HK-2 (cell line): ENCODE measurements at regions not wholly inside any gene's neighbourhood (a gene's known extent, or its start where the extent isn't known, plus 50 kb on each side); places are given as distances from the start of the nearest gene placed in this dataset.
A peak's percentile ranks its signal among the peaks of the same experiment; 100 is the strongest.

ENCODE experiments used
- DNase-seq: peaks from one replicate; pipeline ENCODE4 v3.0.0-alpha.2; 2018; ENCODE audit not compliant: unreplicated experiment

DNA sequence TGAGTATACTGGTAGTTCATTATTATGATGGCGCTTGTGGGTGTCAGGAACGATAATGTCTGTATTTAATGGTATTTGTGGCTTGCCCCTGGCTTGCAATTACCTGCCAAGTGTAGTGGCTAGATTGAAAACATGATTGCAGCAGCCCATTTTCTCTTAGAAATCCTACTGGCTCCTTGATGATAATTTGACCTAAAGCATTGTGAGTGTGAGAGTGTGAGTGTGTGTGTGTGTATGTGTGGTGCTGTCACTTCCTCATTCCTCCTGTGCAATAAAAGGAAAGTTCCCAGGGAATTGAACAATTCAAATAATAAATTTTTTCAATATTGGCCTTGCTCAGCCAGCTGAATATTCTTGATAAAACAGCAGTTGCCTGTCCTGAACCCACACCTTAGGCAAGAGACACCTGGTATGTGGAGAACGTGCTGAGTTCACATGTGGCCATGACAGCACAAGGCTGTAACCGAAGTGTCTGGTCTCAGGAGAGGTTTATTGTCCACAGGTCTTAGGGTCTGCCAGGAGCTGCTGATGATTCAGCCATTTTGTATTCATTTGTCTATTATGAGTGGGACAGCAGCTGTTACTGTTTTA lies 193.3 kb downstream of the CD47 start:
- no peak for DNase-seq

DNA sequence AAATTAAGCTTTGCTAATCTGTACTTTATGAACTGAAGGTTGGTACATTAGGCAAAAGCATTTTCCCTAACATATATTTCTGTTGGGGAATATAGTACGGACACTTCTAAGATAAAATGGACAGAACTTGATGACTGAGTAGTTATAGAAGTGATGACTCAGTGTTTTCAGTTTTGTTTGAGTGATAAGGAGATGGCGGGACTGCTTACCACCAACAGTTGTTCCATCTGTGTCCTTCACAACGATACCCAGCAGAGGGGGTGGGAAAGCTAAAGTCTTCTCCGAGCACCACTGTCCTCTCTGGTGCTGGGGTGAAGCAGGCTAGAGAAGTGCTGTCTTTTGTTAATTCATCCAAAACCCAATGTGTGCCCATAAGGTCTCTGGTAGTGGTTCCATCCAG lies 195.8 kb downstream of the CD47 start:
- no peak for DNase-seq

DNA sequence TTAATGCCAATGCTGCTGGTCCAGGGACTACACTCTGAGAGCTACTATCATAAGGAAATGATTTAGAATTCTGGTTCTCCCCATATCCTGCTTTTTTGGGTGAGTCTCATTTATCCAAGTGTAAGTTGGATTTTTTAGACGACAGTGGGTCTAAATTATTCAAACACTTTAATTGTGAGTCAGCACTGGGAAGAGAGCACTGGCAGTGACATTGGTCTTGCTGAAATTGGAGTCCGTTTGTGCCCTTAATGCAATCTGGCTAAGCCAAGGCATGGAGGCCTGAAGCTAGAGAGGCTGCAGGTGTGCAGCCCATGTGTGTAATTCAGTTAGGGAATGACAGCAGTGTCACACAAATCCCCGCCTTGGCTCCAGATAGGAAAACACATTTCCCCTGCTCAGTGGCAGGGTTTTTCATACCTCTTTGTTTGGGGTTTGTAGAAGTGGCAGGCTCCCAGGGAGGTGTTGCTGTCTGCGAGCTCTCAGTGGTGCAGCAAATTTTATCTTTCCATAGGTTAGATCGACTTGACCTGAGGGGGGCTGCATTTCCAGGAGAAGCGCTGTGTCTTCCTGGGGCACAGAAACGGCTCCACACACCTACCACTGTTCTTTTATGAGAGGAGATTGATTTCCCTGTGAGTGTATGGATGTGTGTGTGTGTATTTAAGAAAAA lies 197.7 kb downstream of the CD47 start:
- DNase-seq: no peak

DNA sequence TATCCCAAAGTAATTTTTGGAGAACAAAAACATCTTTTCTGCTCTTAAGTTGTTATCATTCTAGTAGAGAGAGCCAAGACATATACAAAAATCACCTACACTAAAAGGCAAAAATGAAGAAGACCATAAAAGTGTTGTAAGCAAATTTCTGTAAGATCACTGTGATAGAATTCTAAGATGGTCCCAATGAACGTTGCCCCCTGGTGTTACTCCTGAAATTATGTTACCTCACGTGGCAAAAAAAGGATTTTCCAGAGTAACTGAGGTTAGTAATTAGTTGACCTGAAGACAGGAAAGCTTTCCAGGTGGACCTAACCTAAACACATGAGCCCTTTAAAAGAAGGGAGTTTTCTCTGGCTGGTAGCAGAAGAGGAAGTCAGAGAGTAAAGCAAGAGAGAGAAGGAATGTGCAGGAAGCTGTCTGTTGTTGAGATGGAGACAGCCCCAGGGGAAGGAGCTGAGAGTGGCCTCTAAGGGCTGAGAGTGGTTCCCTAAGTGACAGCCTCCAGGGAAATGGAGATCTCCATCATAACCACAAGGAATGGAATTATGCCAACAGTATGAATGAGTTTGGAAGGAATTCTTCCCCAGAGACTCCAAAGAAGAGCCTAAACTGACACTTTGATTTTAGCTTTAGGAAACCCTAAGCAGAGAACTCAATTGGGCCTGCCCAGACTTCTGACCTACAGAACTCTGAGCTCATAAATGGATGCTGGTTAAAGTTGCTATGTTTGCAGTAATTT lies 205.9 kb downstream of the CD47 start:
- DNase-seq: no peak

DNA sequence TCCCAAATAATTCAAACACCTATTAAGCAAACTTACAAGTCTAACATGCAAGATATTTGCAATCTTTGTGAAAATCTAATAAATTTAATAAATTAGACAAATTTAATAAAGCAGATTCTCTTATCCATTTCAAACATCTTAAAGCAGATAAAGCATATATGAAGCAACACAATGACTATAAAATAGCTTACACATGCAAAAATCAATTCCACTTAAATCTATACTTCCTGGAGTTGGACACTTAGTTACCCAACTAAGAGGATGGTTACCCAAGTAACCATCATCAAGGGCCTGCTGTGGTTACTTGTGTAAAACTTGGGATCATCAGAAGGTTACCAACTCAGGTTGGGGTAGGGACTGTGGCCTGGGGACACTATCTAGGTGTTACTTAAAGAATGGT lies 206.8 kb downstream of the CD47 start:
- no peak for DNase-seq

DNA sequence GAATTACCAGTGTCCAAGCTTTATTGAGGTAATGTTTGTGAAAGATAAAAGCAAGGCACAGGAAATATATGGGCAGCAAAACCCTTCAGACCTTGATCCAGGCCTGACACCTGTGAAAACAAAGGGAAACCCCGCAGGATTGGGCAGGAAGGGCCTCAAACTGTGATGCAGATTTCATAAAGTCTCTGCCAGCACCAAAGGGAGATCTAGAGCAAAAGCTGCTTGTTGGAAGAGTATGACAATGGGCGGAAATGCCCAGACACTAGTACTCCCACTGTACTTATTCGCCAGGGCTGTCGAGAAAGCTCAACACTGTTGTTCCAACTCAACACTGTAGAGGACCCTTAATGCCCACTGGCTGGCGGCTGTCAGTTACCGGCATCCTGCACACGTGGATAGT lies 207.9 kb downstream of the CD47 start:
- DNase-seq: no peak

DNA sequence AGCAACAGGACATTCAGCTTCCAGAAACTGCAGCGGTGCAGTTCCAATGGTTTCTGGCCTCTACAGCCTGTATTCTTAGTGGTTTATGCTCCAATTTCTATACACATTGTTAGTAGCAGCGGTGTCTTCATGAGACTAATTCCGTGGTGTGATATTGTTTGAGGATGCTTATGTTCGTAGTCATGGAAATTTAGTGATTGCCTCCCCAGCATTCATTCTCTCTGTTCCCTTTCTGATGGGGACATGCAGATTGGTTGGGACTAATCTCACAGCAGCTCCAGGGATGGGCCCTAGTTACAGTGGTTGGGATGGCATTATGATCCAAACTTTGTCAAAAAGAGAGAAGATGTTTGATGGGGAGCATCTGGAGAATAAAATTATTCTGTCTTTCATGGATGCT lies 208.6 kb downstream of the CD47 start:
- no peak for DNase-seq

DNA sequence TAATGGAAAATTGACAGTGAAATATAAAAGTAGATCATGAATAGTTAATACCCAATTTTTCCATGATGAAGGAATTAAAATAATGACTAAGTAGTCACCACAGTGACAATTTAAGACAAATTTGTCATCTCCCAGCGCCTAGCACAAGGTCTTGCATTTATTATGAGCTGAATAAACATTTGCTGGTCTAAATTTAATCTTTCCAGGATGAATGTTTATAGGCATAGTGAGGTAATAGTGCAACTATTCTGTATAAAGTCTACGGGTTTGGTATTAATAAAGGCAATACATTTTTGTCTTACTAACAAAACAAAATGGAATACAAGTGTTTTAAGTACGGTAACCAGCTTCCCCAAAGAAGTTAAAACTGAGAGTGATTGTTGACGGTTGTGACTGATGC lies 209.3 kb downstream of the CD47 start:
- DNase-seq: no peak

DNA sequence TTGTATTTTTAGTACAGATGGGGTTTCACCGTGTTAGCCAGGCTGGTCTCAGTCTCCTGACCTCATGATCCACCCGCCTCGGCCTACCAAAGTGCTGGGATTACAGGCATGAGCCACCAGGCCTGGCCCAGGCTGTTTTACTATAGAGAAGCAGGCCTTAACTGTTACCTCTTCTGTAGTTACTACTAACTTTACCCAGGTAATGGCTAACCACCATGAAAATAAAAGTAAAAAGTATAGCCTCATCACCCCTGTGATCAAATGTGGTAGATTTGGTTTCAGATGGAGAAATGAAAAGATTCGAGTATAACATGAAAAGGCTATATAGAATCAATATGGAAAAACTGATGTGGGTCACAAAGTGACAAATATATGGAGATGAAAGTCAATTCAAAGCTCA lies 210.1 kb downstream of the CD47 start:
- no peak for DNase-seq

DNA sequence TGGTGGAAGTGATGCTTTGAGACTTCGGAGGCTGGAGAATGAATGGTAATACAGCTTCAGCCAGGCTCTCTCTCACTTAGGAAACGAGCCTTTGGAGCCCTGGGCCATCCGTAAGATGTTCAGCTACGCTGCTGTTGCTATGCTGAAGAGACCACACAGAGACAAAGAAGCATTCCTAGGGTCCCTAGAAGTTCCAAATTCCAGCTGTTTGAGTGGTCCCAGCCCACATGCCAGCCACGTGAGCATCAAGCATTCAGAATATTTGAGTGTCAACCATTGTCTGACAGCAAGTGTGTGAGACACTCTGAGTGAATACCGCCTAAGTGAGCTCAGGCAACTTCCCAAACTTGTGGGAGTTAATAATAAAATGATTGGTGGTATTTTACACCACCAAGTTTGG lies 212.9 kb downstream of the CD47 start:
- no peak for DNase-seq

DNA sequence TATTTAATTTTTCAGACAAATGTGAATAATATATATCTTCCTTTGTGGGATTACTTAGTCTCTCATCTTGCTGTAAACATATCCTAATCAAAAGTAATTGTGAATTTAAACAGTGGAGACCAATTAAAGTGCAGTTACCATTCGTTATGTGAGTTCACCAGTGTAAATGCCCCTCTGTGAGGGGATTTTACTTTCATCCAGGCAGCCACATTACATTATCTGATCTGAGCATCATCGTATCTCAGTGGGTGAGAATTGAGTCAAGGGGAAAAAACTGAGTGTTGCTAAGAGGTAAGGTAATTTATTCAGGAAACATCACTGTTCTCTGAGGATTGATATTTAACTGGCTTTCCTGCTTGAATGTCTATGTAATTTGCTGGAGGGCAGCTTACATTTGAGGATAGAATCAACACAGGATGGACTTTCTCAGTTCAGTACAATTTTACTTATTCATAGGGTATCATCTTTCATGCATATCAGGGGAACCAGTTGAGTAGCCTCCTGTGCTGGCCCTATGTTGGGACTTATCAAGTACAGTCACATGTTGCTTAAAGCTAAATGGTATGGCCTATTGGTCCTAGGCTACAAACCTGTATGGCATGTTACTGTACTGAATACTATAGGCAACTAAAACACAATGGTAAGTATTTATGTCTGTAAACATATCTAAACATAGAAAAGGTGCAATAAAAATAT lies 219.7 kb downstream of the CD47 start:
- no peak for DNase-seq

DNA sequence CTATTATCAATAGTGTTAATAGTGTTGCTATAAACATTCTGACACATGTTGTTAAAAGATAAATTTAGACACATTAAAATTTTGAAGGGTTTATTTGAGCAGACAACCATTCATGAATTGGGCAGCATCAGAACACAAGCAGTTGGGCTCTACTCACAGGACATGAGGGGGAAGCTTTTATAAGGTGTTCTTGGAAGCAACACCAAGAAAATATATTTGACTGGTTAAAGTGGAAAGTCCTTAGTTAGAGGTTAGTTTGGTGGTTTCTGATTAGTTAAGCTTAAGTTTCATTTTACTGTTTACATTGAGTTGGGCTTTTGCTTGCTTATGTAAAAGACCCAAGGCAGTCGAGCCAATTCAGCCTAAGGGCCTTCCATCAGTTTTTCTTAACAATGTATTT lies 220.7 kb downstream of the CD47 start:
- no peak for DNase-seq

DNA sequence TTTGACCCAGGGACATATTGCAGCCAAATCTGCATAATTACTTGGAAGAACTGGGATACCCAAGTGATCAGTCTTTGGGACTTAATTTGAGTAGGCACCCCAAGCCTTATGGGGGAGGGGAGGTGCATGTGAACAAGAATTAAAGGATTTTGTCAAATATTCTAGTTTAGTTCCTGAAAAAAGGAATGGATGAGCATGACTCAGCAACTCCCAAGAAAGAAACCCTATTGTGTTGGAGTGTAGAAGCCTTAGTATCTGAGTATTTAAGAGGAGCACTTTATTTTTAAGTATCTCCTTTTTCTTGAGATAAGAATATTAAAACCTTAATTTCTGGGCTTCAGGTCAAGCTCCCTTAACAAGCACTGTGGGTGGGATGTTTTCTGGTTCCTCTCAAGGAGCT lies 222.4 kb downstream of the CD47 start:
- no peak for DNase-seq

DNA sequence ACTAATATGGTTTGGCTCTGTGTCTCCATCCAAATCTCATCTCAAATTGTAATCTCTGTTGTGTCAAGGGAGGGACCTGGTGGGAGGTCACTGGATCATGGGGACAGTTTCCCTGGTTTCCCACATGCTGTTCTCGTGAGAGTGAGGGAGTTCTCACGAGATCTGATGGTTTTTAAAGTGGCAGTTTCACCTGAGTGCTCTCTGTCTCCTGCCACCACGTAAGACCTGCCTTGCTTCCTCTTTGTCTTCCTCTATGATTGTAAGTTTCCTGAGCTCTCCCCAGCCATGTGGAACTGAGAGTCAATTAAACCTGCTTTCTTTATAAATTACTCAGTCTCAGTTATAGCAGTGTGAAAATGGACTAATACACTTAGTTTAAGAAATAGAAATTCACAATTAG lies 228.9 kb downstream of the CD47 start:
- DNase-seq: peak; percentile 2

DNA sequence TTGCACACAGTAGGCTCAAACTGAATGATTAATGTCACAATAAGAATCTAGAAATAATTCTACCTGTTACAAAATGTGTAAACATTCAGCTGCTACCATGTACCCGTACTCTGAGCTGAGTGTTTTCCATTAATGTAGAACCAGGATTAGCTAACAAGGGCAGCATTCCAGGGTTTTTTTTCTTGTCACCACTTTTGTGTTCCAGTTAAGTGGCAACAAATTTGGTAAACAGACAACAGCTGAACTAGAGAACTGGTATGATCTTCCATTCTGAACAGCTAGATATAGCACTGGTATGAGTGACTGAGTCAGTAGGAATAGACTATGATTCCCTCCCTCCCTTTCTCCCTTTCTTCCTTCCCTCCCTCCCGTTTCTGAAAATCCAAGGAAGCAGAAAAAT lies 229.4 kb downstream of the CD47 start:
- no peak for DNase-seq
